ENCODE measurements at regions not wholly inside any gene's neighbourhood (a gene's known extent, or its start where the extent isn't known, plus 50 kb on each side); places are given as distances from the start of the nearest gene placed in this dataset.

- no peak for TF ChIP-seq CTCF (IDR thresholded peaks at IDR 0.05)
- TF ChIP-seq POLR2A (IDR thresholded peaks at IDR 0.05) = no peak
Observed at GRCh38 chr10:61091531-61091930, 147.5 kb upstream of the RHOBTB1 start.

All from Peyer's patch (tissue), 4 donors.